Stomach (tissue), 8 donors: ENCODE measurements at regions not wholly inside any gene's neighbourhood (a gene's known extent, or its start where the extent isn't known, plus 50 kb on each side); places are given as distances from the start of the nearest gene placed in this dataset.

Experiments
- DNase-seq, 2 donors: peaks; one replicate each; pipeline versions ENCODE4 v3.0.0 to v3.0.0-alpha.2; 2013 to 2019
- H3K27ac ChIP-seq, 5 donors: fragments of 200-600 bp in 4 of 5; sonication (generic) in 4 of 5; one replicate each; pipeline ENCODE4 v1.5.1; 2013 to 2019; ENCODE audit warnings: mild to moderate bottlenecking in 1 of 5, moderate library complexity in 1 of 5
- H3K27me3 ChIP-seq, 3 donors: fragments of 200-600 bp; sonication (generic); one replicate each; pipeline ENCODE4 v1.5.1; 2017 to 2019; ENCODE audit warnings: mixed run types in 1 of 3
- H3K36me3 ChIP-seq, 4 donors: fragments of 200-600 bp; sonication (generic); 1 replicate in 3 of 4; 2 replicates in 1 of 4; pipeline ENCODE4 v1.5.1; 2016 to 2019
- H3K4me1 ChIP-seq, 4 donors: fragments of 200-600 bp; sonication (generic); one replicate each; pipeline ENCODE4 v1.5.1; 2016 to 2019
- H3K4me3 ChIP-seq, 4 donors: fragments of 200-600 bp; sonication (generic) in 3 of 4; one replicate each; pipeline ENCODE4 v1.5.1; 2016 to 2019; ENCODE audit warnings: mild to moderate bottlenecking in 1 of 4
- H3K9me3 ChIP-seq, 4 donors: fragments of 200-600 bp; sonication (generic); one replicate each; pipeline ENCODE4 v1.5.1; 2016 to 2019
- EP300 ChIP-seq: sonication (generic); formaldehyde crosslinking; IDR thresholded peaks from one replicate; pipeline ENCODE4 v1.6.1; 2017; ENCODE audit warnings: antibody characterized with exemption
- POLR2A ChIP-seq, 4 donors: fragments of 450-650 bp; IDR thresholded peaks; one replicate each; pipeline ENCODE4 v1.6.1; 2016; ENCODE audit warnings: antibody characterized with exemption in 4 of 4, control low read depth in 2 of 4, mild to moderate bottlenecking in 1 of 4, moderate library complexity in 1 of 4
- POLR2AphosphoS5 ChIP-seq, 3 donors: sonication (generic); formaldehyde crosslinking; IDR thresholded peaks; one replicate each; pipeline ENCODE4 v1.6.1; 2016; ENCODE audit warnings: antibody characterized with exemption in 3 of 3
- WGBS, 5 donors: extraction: QIAGEN DNeasy Blood & Tissue Kit in 3 of 5; methylation state at CpG; one replicate each; pipeline versions ENCODE4 v1.1.5 to v1.1.7; 2013 to 2018; 5-methylcytosine and 5-hydroxymethylcytosine counted together
- intact Hi-C: fragments of 100-400 bp; cut with DNase I; formaldehyde crosslinking; loops from one replicate; pipeline ENCODE4 v1.15.1; 2023; ENCODE audit warnings: low total_unique reads
- TF ChIP-seq, protein P1 (sequence below), 7 experiments: fragments of 450-650 bp in 4 of 7; fragments of 200-600 bp in 3 of 7; sonication (generic) in 3 of 7; IDR thresholded peaks; one replicate each; pipeline ENCODE4 v1.5.1; 2016 to 2019; ENCODE audit warnings: antibody characterized with exemption in 7 of 7, control low read depth in 2 of 7, mild to moderate bottlenecking in 1 of 7
- donor health status: healthy with polysubstance abuse.
- donor health status: Bipolar disorder and iron deficiency.
- donor health status: healthy.

DNA sequence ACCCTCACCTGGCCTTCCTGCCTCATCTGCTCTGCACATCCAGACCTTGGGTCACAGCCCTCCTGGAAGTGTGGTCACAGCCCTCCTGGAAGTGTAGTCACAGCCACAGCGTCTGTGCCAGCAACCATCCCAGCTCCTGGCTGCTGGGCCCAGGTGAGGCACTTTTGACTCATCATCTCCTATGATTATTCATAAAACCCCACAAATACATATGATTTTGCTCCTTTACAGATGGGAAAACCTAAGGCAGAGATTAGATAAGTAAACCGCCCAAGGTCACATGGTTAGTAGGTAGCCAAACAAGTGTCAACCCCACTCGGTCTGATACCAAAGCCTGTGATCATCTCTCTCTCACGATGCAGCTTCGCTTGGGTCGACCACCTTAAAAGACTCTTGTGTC, 94.3 kb downstream of the PRLHR start:
- WGBS, 5 donors: 77 to 86% (median 86%) methylated on average over 6 of the region's 6 CpGs
- no peak for DNase-seq
- Histone ChIP-seq H3K9me3 (no peaks in the 10 kb centered on the region), H3K27ac (no peak overlapping the region), H3K36me3 (no peaks in the 10 kb centered on the region), H3K4me3 (no peak overlapping the region), H3K27me3 (peaks cover 0 to 4% (median 0%) of the 10 kb centered on the region in 3 donors), H3K4me1 (no peaks in the 10 kb centered on the region)
- intact Hi-C loops: no loop called here
- TF ChIP-seq EP300 (no peak), POLR2A (IDR thresholded peaks at IDR 0.05) (no peak), POLR2AphosphoS5 (IDR thresholded peaks at IDR 0.05) (no peak)
- TF ChIP-seq, protein P1, sequence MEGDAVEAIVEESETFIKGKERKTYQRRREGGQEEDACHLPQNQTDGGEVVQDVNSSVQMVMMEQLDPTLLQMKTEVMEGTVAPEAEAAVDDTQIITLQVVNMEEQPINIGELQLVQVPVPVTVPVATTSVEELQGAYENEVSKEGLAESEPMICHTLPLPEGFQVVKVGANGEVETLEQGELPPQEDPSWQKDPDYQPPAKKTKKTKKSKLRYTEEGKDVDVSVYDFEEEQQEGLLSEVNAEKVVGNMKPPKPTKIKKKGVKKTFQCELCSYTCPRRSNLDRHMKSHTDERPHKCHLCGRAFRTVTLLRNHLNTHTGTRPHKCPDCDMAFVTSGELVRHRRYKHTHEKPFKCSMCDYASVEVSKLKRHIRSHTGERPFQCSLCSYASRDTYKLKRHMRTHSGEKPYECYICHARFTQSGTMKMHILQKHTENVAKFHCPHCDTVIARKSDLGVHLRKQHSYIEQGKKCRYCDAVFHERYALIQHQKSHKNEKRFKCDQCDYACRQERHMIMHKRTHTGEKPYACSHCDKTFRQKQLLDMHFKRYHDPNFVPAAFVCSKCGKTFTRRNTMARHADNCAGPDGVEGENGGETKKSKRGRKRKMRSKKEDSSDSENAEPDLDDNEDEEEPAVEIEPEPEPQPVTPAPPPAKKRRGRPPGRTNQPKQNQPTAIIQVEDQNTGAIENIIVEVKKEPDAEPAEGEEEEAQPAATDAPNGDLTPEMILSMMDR (IDR thresholded peaks at IDR 0.05): no peak

DNA sequence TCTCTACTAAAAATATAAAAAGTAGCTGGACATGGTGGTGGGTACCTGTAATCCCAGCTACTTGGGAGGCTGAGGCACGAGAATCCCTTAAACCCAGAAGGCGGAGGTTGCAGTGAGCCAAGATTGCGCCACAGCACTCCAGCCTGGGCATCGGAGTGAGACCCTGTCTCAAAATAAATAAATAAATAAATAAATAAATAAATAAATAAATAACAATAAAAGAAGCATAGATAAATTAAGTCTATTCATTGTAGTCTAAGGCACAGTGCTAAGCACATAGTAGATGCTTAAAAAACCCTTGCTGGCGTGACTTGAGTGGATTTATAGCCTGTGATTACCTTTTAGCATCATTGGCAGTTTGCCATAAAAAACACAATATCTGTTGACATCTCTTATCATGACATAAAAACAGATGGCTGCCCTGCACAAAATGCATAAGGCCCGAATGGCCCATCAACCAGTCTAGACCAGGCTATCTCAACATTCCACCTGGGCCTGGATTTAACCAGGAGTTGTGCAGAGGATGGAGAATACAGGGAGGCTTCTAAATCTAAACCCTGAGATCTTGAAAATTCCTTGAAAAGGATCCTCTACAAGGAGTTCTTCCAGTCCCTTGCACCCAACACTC, 94.9 kb downstream of the PRLHR start:
- no peak for DNase-seq
- no peak overlapping the region for H3K4me3 ChIP-seq
- peaks cover 0 to 4% (median 0%) of the 10 kb centered on the region in 3 donors for H3K27me3 ChIP-seq
- no peak overlapping the region for H3K27ac ChIP-seq
- H3K9me3 ChIP-seq: no peaks in the 10 kb centered on the region
- TF ChIP-seq, protein P1 (IDR thresholded peaks at IDR 0.05): no peak
- TF ChIP-seq POLR2AphosphoS5 (IDR thresholded peaks at IDR 0.05) (no peak), EP300 (no peak), POLR2A (IDR thresholded peaks at IDR 0.05) (no peak)
- no peaks in the 10 kb centered on the region for H3K36me3 ChIP-seq
- H3K4me1 ChIP-seq: no peaks in the 10 kb centered on the region
- 76 to 87% (median 78%) methylated on average over 6 of the region's 6 CpGs for WGBS, 5 donors
- intact Hi-C loops: no loop called here

DNA sequence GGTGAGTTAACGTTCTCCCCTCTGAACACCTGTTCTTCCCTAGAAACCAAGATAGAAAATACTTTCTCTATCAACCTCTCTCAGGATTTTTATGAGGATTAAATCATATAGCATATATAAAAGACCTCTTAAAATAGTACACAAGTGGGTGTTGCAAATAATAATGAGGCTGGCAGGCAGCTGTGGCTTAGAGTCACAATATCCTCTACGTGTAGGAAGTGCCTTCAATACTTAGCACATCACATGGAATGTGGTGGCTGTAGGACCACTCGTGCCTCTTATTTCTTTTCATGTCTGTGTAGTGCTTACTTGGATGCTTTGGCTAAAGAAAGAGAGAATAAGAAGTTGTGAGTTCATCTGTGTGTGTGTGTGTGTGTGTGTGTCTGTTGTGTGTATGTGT, 96.3 kb downstream of the PRLHR start:
- WGBS, 5 donors: 62 to 74% (median 67%) methylated on average over 3 of the region's 3 CpGs
- no peaks in the 10 kb centered on the region for H3K36me3 ChIP-seq
- no peaks in the 10 kb centered on the region for H3K4me1 ChIP-seq
- no peaks in the 10 kb centered on the region for H3K9me3 ChIP-seq
- no peak overlapping the region for H3K27ac ChIP-seq
- peaks cover 0 to 4% (median 0%) of the 10 kb centered on the region in 3 donors for H3K27me3 ChIP-seq
- intact Hi-C loops: no loop called here
- no peak for DNase-seq
- TF ChIP-seq POLR2A (IDR thresholded peaks at IDR 0.05): no peak
- TF ChIP-seq, protein P1 (IDR thresholded peaks at IDR 0.05): no peak
- TF ChIP-seq EP300: no peak
- no peak for TF ChIP-seq POLR2AphosphoS5 (IDR thresholded peaks at IDR 0.05)
- no peak overlapping the region for H3K4me3 ChIP-seq

DNA sequence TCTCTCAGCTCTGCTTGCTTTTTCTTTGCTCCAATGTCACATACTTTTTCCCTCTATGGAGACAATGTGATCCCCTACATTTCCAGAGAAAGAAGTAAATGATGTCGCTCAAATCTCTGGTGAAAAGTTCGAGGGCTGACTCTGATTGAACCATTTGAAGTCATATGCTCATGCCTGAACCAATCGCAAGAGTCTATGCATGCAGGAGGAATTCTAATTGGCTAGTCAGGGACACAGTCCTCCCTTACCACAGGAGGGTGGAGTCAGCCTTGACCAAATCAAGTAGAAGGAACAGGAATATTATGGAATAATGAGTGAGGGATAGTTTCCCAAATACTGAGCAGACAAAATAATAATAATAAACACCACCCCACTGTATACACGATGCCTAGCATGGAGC, 96.8 kb downstream of the PRLHR start:
- H3K27ac ChIP-seq: no peak overlapping the region
- no peak for DNase-seq
- 74 to 80% (median 76%) methylated on average over 4 of the region's 4 CpGs for WGBS, 5 donors

DNA sequence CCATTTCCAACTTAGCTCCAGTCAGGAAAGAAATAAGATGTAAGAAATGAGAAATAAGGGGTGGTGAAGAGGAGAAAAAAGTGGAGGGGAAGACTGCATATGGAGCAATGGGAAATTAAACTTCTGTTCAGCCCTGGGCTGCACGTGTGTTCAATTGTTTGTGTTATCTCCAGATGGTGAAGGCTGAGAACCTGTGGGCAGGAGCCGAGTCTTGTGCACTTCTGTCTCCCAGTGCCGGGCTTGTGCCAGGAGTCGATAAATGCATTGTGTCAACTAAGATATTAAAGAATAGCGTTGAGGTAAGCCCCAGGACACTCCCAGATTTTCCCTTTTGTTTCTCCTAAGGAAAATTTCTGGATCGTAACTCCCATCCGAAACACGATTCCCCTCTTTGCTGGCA, 98.2 kb downstream of the PRLHR start:
- no peak overlapping the region for H3K4me3 ChIP-seq
- intact Hi-C loops: no loop called here
- no peaks in the 10 kb centered on the region for H3K36me3 ChIP-seq
- no peaks in the 10 kb centered on the region for H3K9me3 ChIP-seq
- DNase-seq: no peak
- 62 to 71% (median 71%) methylated on average over 8 of the region's 8 CpGs for WGBS, 5 donors
- H3K4me1 ChIP-seq: no peaks in the 10 kb centered on the region
- no peaks in the 10 kb centered on the region for H3K27me3 ChIP-seq
- H3K27ac ChIP-seq: no peak overlapping the region
- no peak for TF ChIP-seq EP300
- TF ChIP-seq POLR2AphosphoS5 (IDR thresholded peaks at IDR 0.05): no peak
- TF ChIP-seq, protein P1 (IDR thresholded peaks at IDR 0.05): no peak
- no peak for TF ChIP-seq POLR2A (IDR thresholded peaks at IDR 0.05)

More for the DNA sequence above, 96.8 kb downstream of the PRLHR start:
- TF ChIP-seq POLR2A (IDR thresholded peaks at IDR 0.05) (no peak), POLR2AphosphoS5 (IDR thresholded peaks at IDR 0.05) (no peak)
- H3K27me3 ChIP-seq: peaks cover 0 to 4% (median 0%) of the 10 kb centered on the region in 3 donors
- H3K9me3 ChIP-seq: no peaks in the 10 kb centered on the region
- H3K4me3 ChIP-seq: no peak overlapping the region
- no peaks in the 10 kb centered on the region for H3K4me1 ChIP-seq
- no peaks in the 10 kb centered on the region for H3K36me3 ChIP-seq
- intact Hi-C loops: no loop called here
